HEK293T (cell line): ENCODE measurements at regions not wholly inside any gene's neighbourhood (a gene's known extent, or its start where the extent isn't known, plus 50 kb on each side); places are given as distances from the start of the nearest gene placed in this dataset.

Experiments used
- FOXK2 ChIP-seq: fragments of 450-650 bp; IDR thresholded peaks from 2 replicates; pipeline ENCODE4 v1.6.1; 2016; ENCODE audit warnings: mild to moderate bottlenecking
- HDGF ChIP-seq: fragments of 450-650 bp; IDR thresholded peaks from 2 replicates; pipeline ENCODE4 v1.6.1; 2017; ENCODE audit warnings: antibody characterized with exemption, borderline replicate concordance
- NFRKB ChIP-seq: fragments of 450-650 bp; IDR thresholded peaks from 2 replicates; pipeline ENCODE4 v1.6.1; 2016; ENCODE audit warnings: mild to moderate bottlenecking, moderate library complexity
- SP1 ChIP-seq: fragments of 450-650 bp; IDR thresholded peaks from 2 replicates; pipeline ENCODE4 v1.6.1; 2017
- TARDBP ChIP-seq: fragments of 450-650 bp; IDR thresholded peaks from 2 replicates; pipeline ENCODE4 v1.6.1; 2016

GRCh38 chr3:99559196-99559595 lies 79.2 kb upstream of the COL8A1 start:
- TF ChIP-seq TARDBP = no peak
- no peak for TF ChIP-seq FOXK2
- TF ChIP-seq SP1 = no peak
- TF ChIP-seq HDGF = no peak
- no peak for TF ChIP-seq NFRKB
